ENCODE measurements at regions not wholly inside any gene's neighbourhood (a gene's known extent, or its start where the extent isn't known, plus 50 kb on each side); places are given as distances from the start of the nearest gene placed in this dataset.

- Histone ChIP-seq H3K9me3 (ENCODE audit: severe bottlenecking) (no peaks in the 10 kb centered on the region), H3K36me3 (no peaks in the 10 kb centered on the region), H3K4me3 (ENCODE audit: low read depth, low read length) (no peak overlapping the region), H3K27ac (no peak overlapping the region), H3K27me3 (ENCODE audit: insufficient read depth, low read depth, severe bottlenecking) (no peaks in the 10 kb centered on the region)
- TF ChIP-seq CTCF (IDR thresholded peaks at IDR 0.05; ENCODE audit: low read depth, low read length): no peak
- DNase-seq: no peak
Observed at GRCh38 chr3:130227540-130227939, 117.9 kb upstream of the COL6A5 start.

- no peak overlapping the region for H3K4me3 ChIP-seq (ENCODE audit: low read depth, low read length)
- H3K9me3 ChIP-seq (ENCODE audit: severe bottlenecking): no peaks in the 10 kb centered on the region
- peak; percentile 59 for DNase-seq
- TF ChIP-seq CTCF (IDR thresholded peaks at IDR 0.05; ENCODE audit: low read depth, low read length): peak; percentile 61
- peaks cover 3% of the 10 kb centered on the region for H3K27me3 ChIP-seq (ENCODE audit: insufficient read depth, low read depth, severe bottlenecking)
- H3K27ac ChIP-seq: no peak overlapping the region
- no peaks in the 10 kb centered on the region for H3K36me3 ChIP-seq
Observed at GRCh38 chr3:130242850-130243569, 102.5 kb upstream of the COL6A5 start.

DNA sequence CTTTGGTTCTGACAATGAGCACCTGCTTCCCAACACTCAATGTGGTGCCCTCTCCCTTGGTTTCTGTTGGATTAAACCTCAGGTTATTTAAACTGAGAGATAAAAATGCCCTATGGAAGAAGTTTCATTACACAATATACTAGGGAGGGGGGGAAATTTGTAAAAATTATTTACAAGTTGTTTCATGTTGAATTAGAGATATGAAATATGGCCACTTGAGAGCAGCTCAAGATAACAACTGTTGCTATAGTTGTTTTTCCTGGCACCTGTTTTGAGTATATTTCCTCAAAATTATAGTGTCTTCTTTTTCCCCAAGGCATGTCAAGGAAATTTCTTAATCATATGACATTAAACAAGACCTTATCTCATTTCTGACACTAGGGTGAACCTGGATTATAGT is 101.7 kb upstream of the COL6A5 start:
- no peak for DNase-seq
- H3K4me3 ChIP-seq (ENCODE audit: low read depth, low read length): no peak overlapping the region
- peaks cover 3% of the 10 kb centered on the region for H3K27me3 ChIP-seq (ENCODE audit: insufficient read depth, low read depth, severe bottlenecking)
- H3K9me3 ChIP-seq (ENCODE audit: severe bottlenecking): no peaks in the 10 kb centered on the region
- no peaks in the 10 kb centered on the region for H3K36me3 ChIP-seq
- no peak overlapping the region for H3K27ac ChIP-seq
- TF ChIP-seq CTCF (IDR thresholded peaks at IDR 0.05; ENCODE audit: low read depth, low read length): no peak

- Histone ChIP-seq H3K27me3 (ENCODE audit: insufficient read depth, low read depth, severe bottlenecking) (peaks cover 3% of the 10 kb centered on the region), H3K36me3 (no peaks in the 10 kb centered on the region)
- TF ChIP-seq CTCF (IDR thresholded peaks at IDR 0.05; ENCODE audit: low read depth, low read length): no peak
Observed at GRCh38 chr3:130250982-130251381, 94.5 kb upstream of the COL6A5 start.

DNA sequence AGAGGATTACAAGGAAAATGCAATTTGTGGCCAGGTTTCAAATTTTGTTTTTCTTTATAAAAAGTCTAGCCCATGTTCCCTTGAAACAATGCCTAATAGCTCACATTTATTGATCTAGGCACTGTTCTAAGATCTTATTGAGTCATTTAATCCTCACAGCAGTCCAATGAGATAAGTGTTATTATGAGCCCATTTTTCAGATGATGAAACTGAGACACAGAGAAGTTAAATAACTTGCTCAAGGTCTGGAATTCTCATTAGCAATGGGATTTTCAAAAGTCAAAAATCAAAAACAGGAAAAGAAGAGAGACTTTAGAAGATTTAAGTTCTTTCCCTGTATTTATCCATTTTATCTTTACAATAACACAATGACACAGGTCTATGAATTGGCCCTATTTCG is 90.0 kb upstream of the COL6A5 start:
- no peak overlapping the region for H3K27ac ChIP-seq
- no peak for TF ChIP-seq CTCF (IDR thresholded peaks at IDR 0.05; ENCODE audit: low read depth, low read length)
- H3K9me3 ChIP-seq (ENCODE audit: severe bottlenecking): no peaks in the 10 kb centered on the region

More at GRCh38 chr3:130250982-130251381, 94.5 kb upstream of the COL6A5 start:
- no peak overlapping the region for H3K4me3 ChIP-seq (ENCODE audit: low read depth, low read length)
- H3K27ac ChIP-seq: no peak overlapping the region
- no peak for DNase-seq
- H3K9me3 ChIP-seq (ENCODE audit: severe bottlenecking): no peaks in the 10 kb centered on the region

GRCh38 chr3:130256821-130257340 is 88.6 kb upstream of the COL6A5 start:
- no peak for TF ChIP-seq CTCF (IDR thresholded peaks at IDR 0.05; ENCODE audit: low read depth, low read length)

More for the DNA sequence above, 90.0 kb upstream of the COL6A5 start:
- H3K4me3 ChIP-seq (ENCODE audit: low read depth, low read length): no peak overlapping the region
- DNase-seq: no peak
- no peaks in the 10 kb centered on the region for H3K36me3 ChIP-seq
- H3K27me3 ChIP-seq (ENCODE audit: insufficient read depth, low read depth, severe bottlenecking): no peaks in the 10 kb centered on the region

More at GRCh38 chr3:130256821-130257340, 88.6 kb upstream of the COL6A5 start:
- Histone ChIP-seq H3K27ac (no peak overlapping the region), H3K4me3 (ENCODE audit: low read depth, low read length) (no peak overlapping the region), H3K9me3 (ENCODE audit: severe bottlenecking) (no peaks in the 10 kb centered on the region), H3K36me3 (no peaks in the 10 kb centered on the region), H3K27me3 (ENCODE audit: insufficient read depth, low read depth, severe bottlenecking) (no peaks in the 10 kb centered on the region)
- DNase-seq: no peak
